Vagina (tissue), 2 donors: ENCODE measurements at regions not wholly inside any gene's neighbourhood (a gene's known extent, or its start where the extent isn't known, plus 50 kb on each side); places are given as distances from the start of the nearest gene placed in this dataset.

Experiments used
- CTCF ChIP-seq, 3 experiments: fragments of 450-650 bp in 2 of 3; fragments of 200-600 bp in 1 of 3; sonication (generic) in 1 of 3; IDR thresholded peaks; one replicate each; pipeline ENCODE4 v1.5.1; 2017 to 2019; ENCODE audit warnings: antibody characterized with exemption in 3 of 3, mild to moderate bottlenecking in 2 of 3, moderate library complexity in 2 of 3
- POLR2A ChIP-seq, 2 donors: fragments of 450-650 bp; IDR thresholded peaks; one replicate each; pipeline ENCODE4 v1.6.1; 2017; ENCODE audit warnings: antibody characterized with exemption in 2 of 2, mild to moderate bottlenecking in 2 of 2, moderate library complexity in 2 of 2

GRCh38 chr21:19490481-19490880 lies 1086.9 kb upstream of the TMPRSS15 start:
- TF ChIP-seq CTCF (IDR thresholded peaks at IDR 0.05) = no peak
- no peak for TF ChIP-seq POLR2A (IDR thresholded peaks at IDR 0.05)
